ENCODE measurements at regions not wholly inside any gene's neighbourhood (a gene's known extent, or its start where the extent isn't known, plus 50 kb on each side); places are given as distances from the start of the nearest gene placed in this dataset.
A peak's percentile ranks its signal among the peaks of the same experiment; 100 is the strongest.

GRCh38 chr3:84299329-84299728 lies 659.5 kb upstream of the CADM2 start:
- no peaks in the 10 kb centered on the region for H3K36me3 ChIP-seq
- H3K4me1 ChIP-seq = no peaks in the 10 kb centered on the region
- H3K9me3 ChIP-seq = no peaks in the 10 kb centered on the region
- no peak for ATAC-seq
- TF ChIP-seq POLR2A (IDR thresholded peaks at IDR 0.05) (no peak), CTCF (IDR thresholded peaks at IDR 0.05) (no peak)
- H3K27ac ChIP-seq = no peak overlapping the region
- no peak for DNase-seq
- H3K4me3 ChIP-seq = no peak overlapping the region
- 52 to 60% (median 57%) methylated on average over 6 of the region's 6 CpGs for WGBS, 4 donors
- no peaks in the 10 kb centered on the region for H3K27me3 ChIP-seq
- intact Hi-C loops (cut with DNase I) = no loop called here

GRCh38 chr3:84304214-84304613 lies 654.6 kb upstream of the CADM2 start:
- H3K36me3 ChIP-seq = no peaks in the 10 kb centered on the region
- H3K4me3 ChIP-seq = no peak overlapping the region
- ATAC-seq (no peak), DNase-seq (peak in 1 of 5 donors; percentile 5)
- H3K4me1 ChIP-seq = no peaks in the 10 kb centered on the region
- intact Hi-C loops (cut with DNase I) = no loop called here
- no peak for TF ChIP-seq POLR2A (IDR thresholded peaks at IDR 0.05)
- no peak for TF ChIP-seq CTCF (IDR thresholded peaks at IDR 0.05)
- 85 to 91% (median 89%) methylated on average over 11 of the region's 11 CpGs for WGBS, 4 donors
- no peaks in the 10 kb centered on the region for H3K27me3 ChIP-seq
- H3K9me3 ChIP-seq = no peaks in the 10 kb centered on the region
- no peak overlapping the region for H3K27ac ChIP-seq

- no peaks in the 10 kb centered on the region for H3K9me3 ChIP-seq
- H3K4me3 ChIP-seq = no peak overlapping the region
- DNase-seq = no peak
- H3K4me1 ChIP-seq = no peaks in the 10 kb centered on the region
- intact Hi-C loops (cut with DNase I) = no loop called here
- H3K27me3 ChIP-seq = no peaks in the 10 kb centered on the region
- no peak for ATAC-seq
- no peaks in the 10 kb centered on the region for H3K36me3 ChIP-seq
- 80 to 88% (median 83%) methylated on average over 1 of the region's 1 CpG for WGBS, 4 donors
- no peak for TF ChIP-seq POLR2A (IDR thresholded peaks at IDR 0.05)
- no peak for TF ChIP-seq CTCF (IDR thresholded peaks at IDR 0.05)
- H3K27ac ChIP-seq = no peak overlapping the region
These were observed 651.5 kb upstream of the CADM2 start for GRCh38 chr3:84307339-84307738.

GRCh38 chr3:84308379-84308778 lies 650.4 kb upstream of the CADM2 start:
- Histone ChIP-seq H3K4me1 (no peaks in the 10 kb centered on the region), H3K9me3 (no peaks in the 10 kb centered on the region), H3K27me3 (no peaks in the 10 kb centered on the region), H3K4me3 (no peak overlapping the region), H3K27ac (no peak overlapping the region), H3K36me3 (no peaks in the 10 kb centered on the region)
- TF ChIP-seq POLR2A (IDR thresholded peaks at IDR 0.05) (no peak), CTCF (IDR thresholded peaks at IDR 0.05) (no peak)
- 43 to 51% (median 46%) methylated on average over 3 of the region's 3 CpGs for WGBS, 4 donors
- intact Hi-C loops (cut with DNase I) = no loop called here
- DNase-seq = no peak
- ATAC-seq = no peak
